Naive thymus-derived CD8-positive, alpha-beta T cell (primary cell): ENCODE measurements at regions not wholly inside any gene's neighbourhood (a gene's known extent, or its start where the extent isn't known, plus 50 kb on each side); places are given as distances from the start of the nearest gene placed in this dataset.
"Not testable (repeated sequence)": the region's sequence is repeated elsewhere in the genome, so short reads cannot be mapped to it uniquely, and the experiment has no call there.

Source experiments
- ATAC-seq, 2 donors: fragments of 150-1000 bp; cut with Tn5 transposase in 1 of 2; sonication (Bioruptor Pico), chemical (Tn5 transposase) in 1 of 2; 1 replicate in 1 of 2; 2 replicates in 1 of 2; pipeline ENCODE4 v1.10.0; 2021; ENCODE audit warnings: mild to moderate bottlenecking in 2 of 2, moderate library complexity in 2 of 2
- POLR2A ChIA-PET: fragments of 350-600 bp; sonication (Branson Sonifier 250); formaldehyde crosslinking; loops from one replicate; lab custom pipeline; 2021; ENCODE audit warnings: antibody characterized with exemption; lab: Charles Lee
- DNase-seq, 10 donors: peaks; one replicate each; pipeline versions ENCODE4 v3.0.0 to v3.0.0-alpha.2; 2020 to 2022
- H3K27ac Mint-ChIP-seq, 10 donors: one replicate each; pipeline ENCODE4 v1.8.0; 2020 to 2022; ENCODE audit warnings: mild to moderate bottlenecking in 10 of 10, mixed read lengths in 10 of 10, moderate library complexity in 4 of 10, inconsistent platforms in 1 of 10
- H3K27me3 Mint-ChIP-seq, 5 donors: one replicate each; pipeline ENCODE4 v1.8.0; 2021 to 2022; ENCODE audit warnings: mixed read lengths in 5 of 5
- H3K36me3 Mint-ChIP-seq, 3 donors: one replicate each; pipeline ENCODE4 v1.8.0; 2020 to 2022; ENCODE audit warnings: mixed read lengths in 3 of 3, mild to moderate bottlenecking in 2 of 3, inconsistent platforms in 1 of 3
- H3K4me1 Mint-ChIP-seq, 4 donors: one replicate each; pipeline ENCODE4 v1.8.0; 2021 to 2022; ENCODE audit warnings: mixed read lengths in 4 of 4
- H3K4me3 Mint-ChIP-seq, 10 donors: one replicate each; pipeline ENCODE4 v1.8.0; 2020 to 2022; ENCODE audit warnings: mild to moderate bottlenecking in 10 of 10, mixed read lengths in 10 of 10, moderate library complexity in 6 of 10, inconsistent platforms in 1 of 10
- H3K9me3 Mint-ChIP-seq, 9 donors: one replicate each; pipeline ENCODE4 v1.8.0; 2020 to 2022; ENCODE audit warnings: mixed read lengths in 9 of 9, mild to moderate bottlenecking in 3 of 9, inconsistent platforms in 1 of 9, moderate library complexity in 1 of 9

DNA sequence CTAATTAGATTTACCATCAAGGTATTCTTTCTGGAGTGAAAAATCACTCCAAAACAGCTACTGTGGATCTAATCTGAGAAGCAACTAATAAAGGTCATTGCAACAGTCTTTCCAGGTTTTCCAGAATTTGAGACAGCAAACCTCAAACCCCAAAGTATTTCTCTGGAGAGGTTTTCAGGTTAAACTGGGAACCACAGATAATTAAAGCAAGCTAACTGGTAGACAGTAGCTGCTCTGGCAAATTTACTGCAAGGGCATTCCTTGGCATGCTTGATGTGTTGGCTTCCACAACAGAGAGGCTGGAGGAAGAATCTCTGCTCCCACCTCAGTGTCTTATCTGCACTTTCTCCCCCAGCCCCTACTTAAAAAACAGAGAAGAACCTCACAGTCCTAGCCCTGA lies 140.0 kb upstream of the NRBF2 start:
- H3K27ac Mint-ChIP-seq, result no peak overlapping the region
- H3K4me3 Mint-ChIP-seq, result no peak overlapping the region
- ATAC-seq (no peak), DNase-seq (no peak)
- H3K4me1 Mint-ChIP-seq, result peaks cover 0 to 3% (median 1%) of the 10 kb centered on the region in 4 donors
- POLR2A ChIA-PET, result no interaction called here
- H3K36me3 Mint-ChIP-seq, result no peaks in the 10 kb centered on the region
- H3K9me3 Mint-ChIP-seq, result no peaks in the 10 kb centered on the region
- H3K27me3 Mint-ChIP-seq, result peaks cover 3 to 28% (median 8%) of the 10 kb centered on the region in 5 donors

DNA sequence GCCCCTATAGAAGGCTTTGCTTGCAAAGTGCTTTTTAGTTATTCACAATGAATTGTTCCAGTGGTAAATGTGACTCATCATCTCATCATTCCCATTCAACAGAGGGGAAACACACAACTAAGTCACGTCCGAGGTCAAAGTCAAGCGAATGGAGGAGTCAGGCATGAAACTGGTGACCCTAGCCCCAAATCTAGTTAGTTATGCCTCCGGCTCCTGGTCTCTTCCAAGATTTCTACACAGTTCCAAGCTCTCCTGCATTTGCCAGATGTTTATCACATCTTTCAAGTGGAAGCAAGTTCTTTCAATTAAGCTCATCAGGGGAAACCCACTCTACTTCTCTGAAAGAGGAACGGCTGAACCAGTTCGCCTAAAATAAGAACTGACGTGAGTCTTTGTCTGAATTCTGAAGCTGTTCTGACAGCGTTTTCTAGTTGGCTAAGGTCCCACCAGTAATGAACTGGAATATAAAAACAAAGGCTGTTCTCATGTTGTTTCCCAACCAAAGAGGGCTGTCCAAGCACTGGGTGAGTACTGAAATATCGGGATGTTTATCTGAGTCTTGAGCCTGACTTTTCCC lies 140.9 kb upstream of the NRBF2 start:
- no peaks in the 10 kb centered on the region for H3K9me3 Mint-ChIP-seq
- POLR2A ChIA-PET, result no interaction called here

DNA sequence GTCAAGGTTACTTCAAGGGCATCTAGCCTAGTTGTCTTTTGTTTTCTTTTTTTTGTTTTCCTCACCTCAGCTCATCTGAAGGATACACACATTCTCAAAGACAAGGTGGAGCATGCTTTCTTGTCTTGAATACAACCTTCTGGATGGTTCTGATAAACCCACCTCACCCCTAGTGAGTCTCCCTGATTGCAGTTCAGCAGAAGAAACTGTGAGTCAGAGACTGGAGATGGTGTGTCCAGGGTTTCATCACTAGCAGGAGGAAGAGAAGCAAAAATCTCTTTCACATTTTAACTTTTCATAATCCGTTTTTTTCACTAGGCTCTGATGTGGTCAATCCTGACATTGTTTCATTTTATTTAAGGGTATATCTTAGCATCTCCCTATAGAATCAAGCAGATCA lies 143.0 kb upstream of the NRBF2 start:
- H3K27ac Mint-ChIP-seq, result no peak overlapping the region
- POLR2A ChIA-PET, result interaction anchor here (0.6 kb wide), 1 partner anchor 1164 kb away, joined by 3 read pairs; no protein-coding TSS in a partner anchor
- H3K4me3 Mint-ChIP-seq, result no peak overlapping the region
- DNase-seq, result no peak
- no peak for ATAC-seq
- no peaks in the 10 kb centered on the region for H3K36me3 Mint-ChIP-seq
- H3K4me1 Mint-ChIP-seq, result no peaks in the 10 kb centered on the region
- peaks cover 4 to 15% (median 5%) of the 10 kb centered on the region in 5 donors for H3K27me3 Mint-ChIP-seq
- H3K9me3 Mint-ChIP-seq, result no peaks in the 10 kb centered on the region

More for the DNA sequence above, 140.9 kb upstream of the NRBF2 start:
- Mint-ChIP-seq H3K27me3 (peaks cover 0 to 22% (median 5%) of the 10 kb centered on the region in 5 donors), H3K4me1 (peaks cover 0 to 3% (median 1%) of the 10 kb centered on the region in 4 donors), H3K27ac (no peak overlapping the region), H3K36me3 (no peaks in the 10 kb centered on the region), H3K4me3 (no peak overlapping the region)
- no peak for ATAC-seq
- DNase-seq, result no peak

DNA sequence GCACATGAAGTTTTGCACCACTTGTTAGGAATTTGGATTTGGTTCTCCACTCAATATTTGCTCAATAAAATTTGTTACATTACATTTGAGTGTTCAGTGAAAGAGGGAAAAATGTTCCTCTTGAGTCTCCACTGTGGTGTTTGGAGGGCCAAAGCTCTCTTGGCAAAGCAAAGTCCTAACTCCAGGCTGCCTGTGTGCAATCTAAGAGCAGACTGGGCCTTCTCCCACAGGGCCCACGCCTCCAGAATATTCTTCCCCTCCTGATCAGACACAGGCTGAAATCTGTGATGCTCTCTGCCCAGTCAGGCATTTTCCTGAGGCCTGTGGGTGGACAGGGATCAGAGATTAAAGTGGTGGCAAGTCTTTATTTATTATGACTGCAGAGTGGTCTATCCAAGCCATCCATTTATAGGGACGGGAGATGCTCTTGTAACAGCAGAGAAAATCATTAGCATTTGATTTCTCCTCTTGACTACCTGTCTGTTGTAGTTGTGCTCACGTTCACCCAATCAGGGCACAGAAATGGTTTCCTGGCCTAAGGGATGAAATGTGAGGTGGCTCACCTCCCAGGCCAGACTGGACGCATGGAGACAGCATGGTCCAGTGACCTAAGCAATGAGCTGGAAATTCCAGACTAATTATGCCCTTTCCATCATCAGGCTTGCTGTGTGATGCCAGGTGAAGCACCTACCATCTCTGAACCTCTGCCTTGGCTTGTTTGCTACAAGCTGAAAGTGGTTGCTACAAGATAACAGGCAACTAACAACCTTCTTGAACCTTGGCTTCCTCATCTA lies 147.1 kb upstream of the NRBF2 start:
- no peak overlapping the region for H3K27ac Mint-ChIP-seq
- H3K9me3 Mint-ChIP-seq, result no peaks in the 10 kb centered on the region
- no peak for DNase-seq
- no peaks in the 10 kb centered on the region for H3K36me3 Mint-ChIP-seq
- no peak overlapping the region for H3K4me3 Mint-ChIP-seq
- ATAC-seq, result no peak
- H3K27me3 Mint-ChIP-seq, result peaks cover 0 to 9% (median 6%) of the 10 kb centered on the region in 5 donors
- H3K4me1 Mint-ChIP-seq, result no peaks in the 10 kb centered on the region
- POLR2A ChIA-PET, result no interaction called here

DNA sequence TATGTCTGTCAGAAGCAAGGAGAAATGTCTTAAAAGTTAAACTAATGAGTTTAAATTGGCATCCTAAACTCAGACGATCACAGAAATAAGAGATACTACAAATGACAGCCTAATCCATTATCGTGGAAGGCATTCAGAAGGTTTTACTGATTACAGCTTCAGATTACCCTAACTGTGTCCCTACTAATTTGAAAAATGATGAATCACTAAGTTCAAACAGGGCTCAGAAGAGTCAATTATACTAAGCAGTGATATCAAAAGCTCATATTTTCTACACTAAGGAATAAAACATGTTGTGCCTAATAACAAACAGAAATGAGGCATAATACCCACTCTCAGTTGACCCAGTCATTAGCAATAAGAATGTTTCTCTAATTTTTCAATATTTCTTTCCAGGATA lies 152.0 kb upstream of the NRBF2 start:
- H3K4me3 Mint-ChIP-seq, result no peak overlapping the region
- peaks cover 0 to 2% (median 0%) of the 10 kb centered on the region in 9 donors for H3K9me3 Mint-ChIP-seq
- POLR2A ChIA-PET, result no interaction called here
- ATAC-seq, result no peak
- DNase-seq, result no peak
- no peak overlapping the region for H3K27ac Mint-ChIP-seq
- peaks cover 0 to 6% (median 3%) of the 10 kb centered on the region in 5 donors for H3K27me3 Mint-ChIP-seq
- no peaks in the 10 kb centered on the region for H3K36me3 Mint-ChIP-seq
- no peaks in the 10 kb centered on the region for H3K4me1 Mint-ChIP-seq

DNA sequence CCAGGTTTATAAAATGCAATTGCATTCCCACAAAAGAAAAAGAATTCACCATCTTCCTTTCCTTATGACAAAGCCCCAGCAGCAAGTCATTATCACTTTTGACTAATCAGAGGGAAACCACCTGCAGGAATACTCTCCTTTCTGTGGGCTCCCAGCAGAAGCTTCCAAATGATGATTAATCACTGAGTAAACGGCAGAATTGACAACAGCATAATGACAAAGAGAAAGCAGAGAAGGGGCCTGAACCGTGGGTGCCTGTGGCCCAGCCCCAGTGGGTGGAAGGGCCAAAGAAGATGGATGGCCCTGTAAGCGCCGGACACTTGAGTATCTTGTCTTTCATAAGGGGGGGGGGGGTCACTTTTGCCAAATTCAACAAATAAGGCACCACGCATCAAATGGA lies 152.4 kb upstream of the NRBF2 start:
- no peaks in the 10 kb centered on the region for H3K4me1 Mint-ChIP-seq

DNA sequence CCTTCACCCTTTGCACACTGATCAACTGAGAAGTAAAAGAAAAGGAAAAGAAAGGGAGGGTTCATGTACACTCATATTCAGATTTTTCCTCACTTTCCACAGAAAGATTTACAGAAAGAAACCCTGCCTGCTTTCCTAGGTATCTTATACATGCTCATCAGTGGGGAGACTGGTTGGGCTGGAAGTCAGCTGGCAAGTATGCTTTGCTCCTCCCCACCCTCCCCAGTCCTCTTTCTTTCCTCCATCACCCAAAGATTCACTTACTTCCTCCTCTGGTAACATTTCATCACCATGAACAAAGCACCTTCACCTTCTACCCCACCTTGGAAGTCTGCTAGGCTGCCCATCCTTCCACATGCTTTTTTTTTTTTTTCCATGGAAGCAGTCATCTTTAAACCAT lies 153.2 kb upstream of the NRBF2 start:
- Mint-ChIP-seq H3K36me3 (peaks cover 0 to 6% (median 0%) of the 10 kb centered on the region in 3 donors), H3K27me3 (peaks cover 3 to 10% (median 8%) of the 10 kb centered on the region in 5 donors), H3K4me1 (no peaks in the 10 kb centered on the region), H3K27ac (no peak overlapping the region), H3K4me3 (no peak overlapping the region), H3K9me3 (peaks cover 3 to 10% (median 6%) of the 10 kb centered on the region in 9 donors)
- no peak for DNase-seq
- no peak for ATAC-seq
- POLR2A ChIA-PET, result no interaction called here

More for the DNA sequence above, 152.4 kb upstream of the NRBF2 start:
- ATAC-seq, result no peak
- Mint-ChIP-seq H3K27me3 (peaks cover 1 to 6% (median 3%) of the 10 kb centered on the region in 5 donors), H3K27ac (no peak overlapping the region), H3K36me3 (no peaks in the 10 kb centered on the region), H3K4me3 (no peak overlapping the region), H3K9me3 (peaks cover 0 to 2% (median 0%) of the 10 kb centered on the region in 9 donors)
- DNase-seq, result no peak
- POLR2A ChIA-PET, result no interaction called here

DNA sequence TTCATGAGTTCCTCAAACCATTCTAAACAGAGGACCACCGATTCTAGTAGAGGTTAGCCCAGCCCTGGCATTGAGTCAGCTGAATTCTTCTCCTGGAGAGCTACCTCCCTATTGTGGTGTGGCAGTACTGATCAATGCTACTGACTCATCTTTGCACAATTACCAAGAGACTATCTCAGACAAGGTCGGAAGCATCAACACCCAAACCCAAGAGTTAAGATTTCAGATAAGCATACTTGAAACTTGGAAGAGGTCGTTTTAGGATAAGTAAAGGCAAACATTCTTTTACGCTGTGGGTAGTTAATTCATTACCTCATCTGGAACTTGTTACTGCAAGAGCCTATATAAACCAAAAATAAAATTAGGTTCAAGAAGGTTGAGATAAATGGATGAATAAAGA lies 154.6 kb upstream of the NRBF2 start:
- DNase-seq (no peak), ATAC-seq (no peak)
- Mint-ChIP-seq H3K4me3 (no peak overlapping the region), H3K9me3 (peaks cover 6 to 13% (median 8%) of the 10 kb centered on the region in 9 donors), H3K27ac (no peak overlapping the region), H3K27me3 (peaks cover 3 to 14% (median 6%) of the 10 kb centered on the region in 5 donors), H3K36me3 (peaks cover 0 to 8% (median 0%) of the 10 kb centered on the region in 3 donors), H3K4me1 (no peaks in the 10 kb centered on the region)
- POLR2A ChIA-PET, result no interaction called here

DNA sequence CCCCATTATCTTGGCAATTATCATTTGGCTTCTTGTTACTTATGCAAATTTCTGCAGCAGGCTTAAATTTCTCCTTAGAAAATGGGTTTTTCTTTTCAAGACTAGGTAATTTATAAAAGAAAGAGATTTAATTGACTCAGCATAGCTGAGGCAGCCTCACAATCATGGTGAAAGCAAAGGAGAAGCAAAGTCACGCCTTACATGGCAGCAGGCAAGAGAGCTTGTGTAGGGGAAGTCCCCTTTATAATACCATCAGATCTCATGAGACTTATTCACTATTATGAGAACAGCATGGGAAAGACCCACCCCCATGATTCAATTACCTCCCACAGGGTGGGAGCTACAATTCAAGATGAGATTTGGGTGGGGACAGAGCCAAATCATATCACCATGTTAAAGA lies 158.3 kb upstream of the NRBF2 start:
- POLR2A ChIA-PET, H3K36me3 Mint-ChIP-seq, H3K27ac Mint-ChIP-seq, DNase-seq, H3K4me1 Mint-ChIP-seq, H3K4me3 Mint-ChIP-seq, ATAC-seq: not testable (repeated sequence)
- peaks cover 7 to 20% (median 11%) of the 10 kb centered on the region in 9 donors for H3K9me3 Mint-ChIP-seq
- peaks cover 8 to 37% (median 10%) of the 10 kb centered on the region in 5 donors for H3K27me3 Mint-ChIP-seq

DNA sequence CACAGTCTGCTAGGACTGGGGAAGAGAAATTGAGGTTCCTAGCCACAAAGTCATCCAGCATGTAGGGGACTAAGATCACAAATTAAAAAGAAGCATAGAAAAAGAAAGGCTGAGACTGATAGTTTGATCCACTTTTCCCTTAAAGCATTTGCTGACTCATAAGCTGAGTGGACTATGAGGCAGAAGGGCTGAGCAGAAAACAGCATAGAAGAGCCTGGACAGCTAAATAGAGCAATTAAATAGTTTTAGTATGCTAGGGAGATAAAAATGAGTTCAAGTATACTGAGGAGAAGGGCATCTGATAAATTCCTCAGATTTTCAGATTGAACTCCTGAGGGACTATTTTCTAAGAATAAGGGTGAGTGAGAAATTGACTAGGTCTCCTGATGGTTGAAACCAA lies 155.9 kb upstream of the EGR2 start:
- Mint-ChIP-seq H3K4me1 (no peaks in the 10 kb centered on the region), H3K27me3 (peaks cover 11 to 41% (median 13%) of the 10 kb centered on the region in 5 donors), H3K9me3 (peaks cover 7 to 20% (median 10%) of the 10 kb centered on the region in 9 donors), H3K4me3 (no peak overlapping the region), H3K36me3 (peaks cover 0 to 8% (median 0%) of the 10 kb centered on the region in 3 donors), H3K27ac (no peak overlapping the region)
- no peak for ATAC-seq
- POLR2A ChIA-PET, result no interaction called here
- no peak for DNase-seq

DNA sequence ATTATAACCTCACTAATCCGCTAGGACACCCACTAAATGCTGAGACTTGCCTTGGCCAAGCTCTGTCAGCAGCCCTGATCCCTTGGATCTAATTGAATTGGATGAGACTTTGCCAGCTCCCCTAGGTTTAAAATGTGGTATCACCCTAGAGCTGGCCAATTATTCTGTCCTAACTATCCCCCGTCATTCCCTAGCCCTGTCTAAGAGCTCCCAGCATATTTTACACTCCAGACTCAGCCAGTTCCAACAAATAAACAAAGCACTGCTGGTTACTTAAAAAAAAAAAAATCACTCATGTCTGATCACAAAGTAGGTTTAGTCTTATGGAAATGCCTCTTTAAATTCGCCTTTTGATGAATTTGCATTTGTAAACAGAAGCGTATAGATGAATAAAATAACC lies 147.9 kb upstream of the EGR2 start:
- DNase-seq, result no peak
- peaks cover 9 to 43% (median 15%) of the 10 kb centered on the region in 5 donors for H3K27me3 Mint-ChIP-seq
- H3K9me3 Mint-ChIP-seq, result peaks cover 0 to 3% (median 0%) of the 10 kb centered on the region in 9 donors
- no peak overlapping the region for H3K4me3 Mint-ChIP-seq
- POLR2A ChIA-PET, result no interaction called here
- H3K27ac Mint-ChIP-seq, result no peak overlapping the region
- H3K4me1 Mint-ChIP-seq, result no peaks in the 10 kb centered on the region
- H3K36me3 Mint-ChIP-seq, result no peaks in the 10 kb centered on the region
- ATAC-seq, result no peak

DNA sequence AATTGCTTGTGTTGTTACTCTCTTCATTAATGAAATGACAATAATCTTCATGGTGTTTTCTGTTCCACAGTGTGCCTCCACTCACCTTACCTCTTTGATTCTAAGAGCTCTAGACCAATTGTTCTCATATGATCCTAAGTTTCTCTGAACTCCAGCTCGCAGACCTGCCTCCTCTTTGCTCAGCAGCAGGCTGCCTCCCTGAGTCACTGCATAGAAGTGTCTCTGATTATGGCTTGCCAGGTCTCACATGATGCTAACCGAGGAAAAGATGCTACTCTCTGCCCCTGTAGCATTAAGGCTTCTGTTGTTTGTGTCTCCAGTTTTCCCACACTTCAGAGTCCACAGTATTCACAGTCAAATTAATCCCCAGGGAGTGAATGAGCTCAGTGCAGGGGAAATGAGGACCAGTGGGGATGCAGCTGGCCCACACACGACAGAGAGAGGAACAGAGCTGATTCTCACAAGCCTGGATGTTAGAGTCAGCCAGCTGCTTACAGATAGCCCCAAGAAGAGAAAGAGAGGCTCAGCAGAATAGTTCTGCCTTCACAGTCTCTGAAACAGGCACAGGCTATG lies 145.9 kb upstream of the EGR2 start:
- DNase-seq (no peak), ATAC-seq (no peak)
- Mint-ChIP-seq H3K9me3 (peaks cover 0 to 3% (median 0%) of the 10 kb centered on the region in 9 donors), H3K27me3 (peaks cover 6 to 45% (median 13%) of the 10 kb centered on the region in 5 donors), H3K4me3 (no peak overlapping the region), H3K27ac (no peak overlapping the region), H3K36me3 (no peaks in the 10 kb centered on the region), H3K4me1 (no peaks in the 10 kb centered on the region)
- POLR2A ChIA-PET, result no interaction called here

DNA sequence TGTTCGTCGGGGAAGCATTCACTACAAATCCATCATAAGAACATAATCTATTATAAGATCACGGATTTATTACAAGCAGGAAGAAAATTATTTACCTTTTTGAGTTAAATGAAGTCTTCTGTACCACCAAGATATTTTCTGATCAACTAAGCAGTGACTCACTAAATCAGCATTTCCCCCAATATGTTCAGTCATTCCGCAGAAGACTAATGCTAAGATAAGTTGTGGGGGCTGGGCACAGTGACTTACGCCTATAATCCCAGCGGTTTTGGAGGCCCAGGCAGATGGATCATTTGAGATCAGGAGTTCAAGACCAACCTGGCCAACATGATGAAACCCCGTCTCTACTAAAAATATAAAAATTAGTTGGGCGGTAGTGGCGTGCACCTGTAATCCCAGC lies 144.2 kb upstream of the EGR2 start:
- H3K27me3 Mint-ChIP-seq, result peaks cover 6 to 45% (median 13%) of the 10 kb centered on the region in 5 donors
- no peak overlapping the region for H3K4me3 Mint-ChIP-seq
- H3K27ac Mint-ChIP-seq, result no peak overlapping the region
- H3K4me1 Mint-ChIP-seq, result no peaks in the 10 kb centered on the region
- POLR2A ChIA-PET, result no interaction called here
- DNase-seq (no peak), ATAC-seq (no peak)
- H3K9me3 Mint-ChIP-seq, result peaks cover 0 to 3% (median 0%) of the 10 kb centered on the region in 9 donors
- H3K36me3 Mint-ChIP-seq, result no peaks in the 10 kb centered on the region
